Endothelial cell (in vitro differentiated cells): ENCODE measurements at regions not wholly inside any gene's neighbourhood (a gene's known extent, or its start where the extent isn't known, plus 50 kb on each side); places are given as distances from the start of the nearest gene placed in this dataset.

ENCODE experiments used
- DNase-seq: peaks from one replicate; pipeline ENCODE4 v3.0.0; 2021; ENCODE audit warnings: low spot score
- H3K27ac Mint-ChIP-seq: one replicate; pipeline ENCODE4 v1.8.0; 2021; ENCODE audit warnings: mixed read lengths, inconsistent platforms; ENCODE audit not compliant: unreplicated experiment
- H3K27me3 Mint-ChIP-seq: one replicate; pipeline ENCODE4 v1.8.0; 2021; ENCODE audit warnings: mild to moderate bottlenecking, moderate library complexity, mixed read lengths, inconsistent platforms; ENCODE audit not compliant: unreplicated experiment
- H3K36me3 Mint-ChIP-seq: one replicate; pipeline ENCODE4 v1.8.0; 2021; ENCODE audit warnings: mild to moderate bottlenecking, low read depth, mixed read lengths, inconsistent platforms; ENCODE audit not compliant: unreplicated experiment
- H3K4me1 Mint-ChIP-seq: one replicate; pipeline ENCODE4 v1.8.0; 2021; ENCODE audit warnings: mild to moderate bottlenecking, mixed read lengths, inconsistent platforms; ENCODE audit not compliant: unreplicated experiment
- H3K4me3 Mint-ChIP-seq: one replicate; pipeline ENCODE4 v1.8.0; 2021; ENCODE audit warnings: mild to moderate bottlenecking, mixed read lengths, inconsistent platforms; ENCODE audit not compliant: unreplicated experiment
- H3K9me3 Mint-ChIP-seq: one replicate; pipeline ENCODE4 v1.8.0; 2021; ENCODE audit warnings: mixed read lengths, inconsistent platforms; ENCODE audit not compliant: unreplicated experiment
- TF ChIP-seq, protein P1 (sequence below): fragments of 200-600 bp; sonication (generic); IDR thresholded peaks from one replicate; pipeline ENCODE4 v1.5.0; 2021; ENCODE audit warnings: antibody characterized with exemption; ENCODE audit not compliant: unreplicated experiment

DNA sequence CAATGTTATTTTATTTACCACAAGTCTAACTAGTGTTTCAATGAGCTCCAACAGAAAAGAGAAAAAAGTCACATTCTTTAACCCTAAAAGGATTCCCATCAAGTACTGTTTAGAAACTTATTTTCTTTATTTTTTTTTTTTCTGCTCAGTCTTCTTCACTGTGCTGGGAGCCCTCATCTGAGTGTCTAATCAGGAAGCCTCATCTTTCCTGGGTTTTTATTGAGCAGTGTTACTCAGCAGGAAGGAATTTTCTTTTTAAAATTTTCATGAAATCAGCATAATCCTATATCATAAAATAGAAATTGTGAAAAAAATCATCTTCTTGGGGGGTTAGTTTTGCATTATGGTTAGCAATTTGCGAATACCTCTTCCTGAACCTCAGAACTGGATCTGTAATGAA, 453.8 kb downstream of the CDH2 start:
- no peak overlapping the region for H3K4me3 Mint-ChIP-seq
- no peaks in the 10 kb centered on the region for H3K36me3 Mint-ChIP-seq
- peaks cover 3% of the 10 kb centered on the region for H3K4me1 Mint-ChIP-seq

DNA sequence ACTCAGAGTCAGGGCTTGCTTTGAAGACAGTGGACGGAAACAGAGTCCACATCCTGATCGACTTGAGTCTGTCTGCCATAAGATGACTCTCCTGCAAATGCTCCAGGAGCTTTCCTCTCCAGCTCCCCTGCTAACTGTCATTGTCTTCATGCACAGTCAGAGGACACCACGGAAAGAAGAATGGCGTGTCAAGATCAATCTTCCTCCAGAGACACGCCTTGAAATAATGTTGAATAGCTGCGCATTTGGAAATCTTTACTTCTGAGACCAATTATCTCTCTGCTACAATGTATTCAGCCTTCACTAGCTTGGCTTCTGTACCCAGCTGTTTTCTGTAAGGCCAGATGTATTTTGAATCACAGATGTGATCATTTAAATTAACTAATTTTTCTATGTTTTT, 457.2 kb downstream of the CDH2 start:
- no peak overlapping the region for H3K27ac Mint-ChIP-seq
- no peak overlapping the region for H3K4me3 Mint-ChIP-seq
- H3K36me3 Mint-ChIP-seq = no peaks in the 10 kb centered on the region
- DNase-seq = no peak
- H3K4me1 Mint-ChIP-seq = peaks cover 3% of the 10 kb centered on the region
- TF ChIP-seq, protein P1, sequence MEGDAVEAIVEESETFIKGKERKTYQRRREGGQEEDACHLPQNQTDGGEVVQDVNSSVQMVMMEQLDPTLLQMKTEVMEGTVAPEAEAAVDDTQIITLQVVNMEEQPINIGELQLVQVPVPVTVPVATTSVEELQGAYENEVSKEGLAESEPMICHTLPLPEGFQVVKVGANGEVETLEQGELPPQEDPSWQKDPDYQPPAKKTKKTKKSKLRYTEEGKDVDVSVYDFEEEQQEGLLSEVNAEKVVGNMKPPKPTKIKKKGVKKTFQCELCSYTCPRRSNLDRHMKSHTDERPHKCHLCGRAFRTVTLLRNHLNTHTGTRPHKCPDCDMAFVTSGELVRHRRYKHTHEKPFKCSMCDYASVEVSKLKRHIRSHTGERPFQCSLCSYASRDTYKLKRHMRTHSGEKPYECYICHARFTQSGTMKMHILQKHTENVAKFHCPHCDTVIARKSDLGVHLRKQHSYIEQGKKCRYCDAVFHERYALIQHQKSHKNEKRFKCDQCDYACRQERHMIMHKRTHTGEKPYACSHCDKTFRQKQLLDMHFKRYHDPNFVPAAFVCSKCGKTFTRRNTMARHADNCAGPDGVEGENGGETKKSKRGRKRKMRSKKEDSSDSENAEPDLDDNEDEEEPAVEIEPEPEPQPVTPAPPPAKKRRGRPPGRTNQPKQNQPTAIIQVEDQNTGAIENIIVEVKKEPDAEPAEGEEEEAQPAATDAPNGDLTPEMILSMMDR = no peak
- no peaks in the 10 kb centered on the region for H3K9me3 Mint-ChIP-seq
- H3K27me3 Mint-ChIP-seq = no peaks in the 10 kb centered on the region

More for the DNA sequence above, 453.8 kb downstream of the CDH2 start:
- no peak for DNase-seq
- Mint-ChIP-seq H3K27ac (no peak overlapping the region), H3K27me3 (no peaks in the 10 kb centered on the region), H3K9me3 (no peaks in the 10 kb centered on the region)
- TF ChIP-seq, protein P1 = no peak

DNA sequence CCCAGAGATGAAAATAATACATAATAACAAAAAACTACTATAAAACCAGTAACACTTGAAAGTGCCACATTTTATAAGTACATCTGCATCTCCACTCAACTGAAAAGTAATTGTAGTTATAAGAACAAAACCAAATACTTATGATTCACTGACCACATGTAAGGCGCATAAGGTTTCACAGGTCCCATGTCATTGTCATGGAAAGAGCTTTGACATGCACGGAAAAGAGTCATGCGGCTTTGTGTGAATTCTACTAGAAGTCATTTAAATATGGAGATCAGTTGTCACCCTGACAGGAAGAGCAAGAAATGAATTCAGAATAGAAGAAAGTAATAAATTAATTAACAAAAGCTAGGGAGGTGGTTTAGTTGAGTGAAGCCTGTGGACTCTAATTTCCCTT, 459.1 kb downstream of the CDH2 start:
- DNase-seq = no peak
- TF ChIP-seq, protein P1 = no peak

DNA sequence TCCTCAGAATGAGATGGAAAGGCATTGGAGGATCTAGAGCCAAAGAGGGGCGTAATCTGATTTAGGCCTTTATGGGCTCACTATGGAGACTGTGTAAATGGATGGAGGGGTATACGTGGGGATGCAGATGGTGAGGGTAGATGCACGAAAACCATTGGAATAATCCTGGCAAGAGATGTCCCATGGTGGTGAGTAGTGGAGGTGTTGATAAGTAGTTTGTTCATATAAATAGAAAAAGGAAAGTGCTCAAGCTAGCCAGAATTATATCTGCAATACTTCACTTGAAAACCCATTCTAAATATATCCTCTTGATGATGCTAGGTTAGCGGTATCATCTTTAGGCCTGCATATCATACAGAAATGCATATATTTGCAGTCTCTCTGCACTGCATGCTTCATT, 459.7 kb downstream of the CDH2 start:
- Mint-ChIP-seq H3K36me3 (no peaks in the 10 kb centered on the region), H3K9me3 (no peaks in the 10 kb centered on the region), H3K27ac (no peak overlapping the region), H3K4me3 (no peak overlapping the region), H3K27me3 (no peaks in the 10 kb centered on the region), H3K4me1 (peaks cover 7% of the 10 kb centered on the region)
- TF ChIP-seq, protein P1 = no peak
- no peak for DNase-seq

More for the DNA sequence above, 459.1 kb downstream of the CDH2 start:
- H3K27me3 Mint-ChIP-seq = no peaks in the 10 kb centered on the region
- no peaks in the 10 kb centered on the region for H3K36me3 Mint-ChIP-seq
- no peak overlapping the region for H3K4me3 Mint-ChIP-seq
- peaks cover 4% of the 10 kb centered on the region for H3K4me1 Mint-ChIP-seq
- no peaks in the 10 kb centered on the region for H3K9me3 Mint-ChIP-seq
- H3K27ac Mint-ChIP-seq = no peak overlapping the region

DNA sequence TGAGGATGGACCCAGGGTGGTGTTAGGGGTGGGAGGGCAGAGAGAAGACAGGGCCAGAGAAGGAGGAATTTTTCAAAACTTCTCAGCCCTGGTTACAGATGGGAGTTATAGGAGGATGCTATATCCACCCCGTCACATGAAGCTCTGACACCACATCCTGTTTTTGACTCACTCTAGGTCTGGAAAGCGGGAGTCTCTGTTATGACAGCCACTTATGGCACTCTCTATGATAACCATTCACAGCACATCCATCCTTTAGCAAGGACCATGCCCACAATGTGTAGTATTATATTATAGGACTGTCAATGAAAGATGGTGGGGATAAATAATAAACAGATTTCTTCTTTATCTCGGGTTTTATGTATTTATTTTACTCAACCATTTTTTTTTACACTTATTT, 461.2 kb downstream of the CDH2 start:
- Mint-ChIP-seq H3K4me3 (no peak overlapping the region), H3K27ac (no peak overlapping the region)
- TF ChIP-seq, protein P1 = no peak

More for the DNA sequence above, 461.2 kb downstream of the CDH2 start:
- Mint-ChIP-seq H3K36me3 (no peaks in the 10 kb centered on the region), H3K27me3 (no peaks in the 10 kb centered on the region), H3K9me3 (no peaks in the 10 kb centered on the region), H3K4me1 (peaks cover 9% of the 10 kb centered on the region)
- no peak for DNase-seq
